ENCODE measurements at regions not wholly inside any gene's neighbourhood (a gene's known extent, or its start where the extent isn't known, plus 50 kb on each side); places are given as distances from the start of the nearest gene placed in this dataset.

GRCh38 chrX:22739276-22739675 is 260.5 kb upstream of the DDX53 start:
- H3K27ac ChIP-seq = no peak overlapping the region
- no peaks in the 10 kb centered on the region for H3K9me3 ChIP-seq
- DNase-seq = no peak
- H3K27me3 ChIP-seq = no peaks in the 10 kb centered on the region
- H3K4me3 ChIP-seq = no peak overlapping the region
- no peaks in the 10 kb centered on the region for H3K4me1 ChIP-seq
- no peak for TF ChIP-seq POLR2A (IDR thresholded peaks at IDR 0.05)
- no peak for TF ChIP-seq CTCF (IDR thresholded peaks at IDR 0.05)
- no peaks in the 10 kb centered on the region for H3K36me3 ChIP-seq
- intact Hi-C loops (cut with DNase I; ENCODE audit: low total_unique reads) = no loop called here

- intact Hi-C loops (cut with DNase I; ENCODE audit: low total_unique reads) = no loop called here
These were observed 258.9 kb upstream of the DDX53 start for GRCh38 chrX:22740836-22741235.

GRCh38 chrX:22742174-22742573 is 257.6 kb upstream of the DDX53 start:
- DNase-seq = no peak
- no peaks in the 10 kb centered on the region for H3K36me3 ChIP-seq
- no peaks in the 10 kb centered on the region for H3K4me1 ChIP-seq
- H3K27ac ChIP-seq = peak overlapping the region in 1 of 2 donors; percentile 4
- TF ChIP-seq POLR2A (IDR thresholded peaks at IDR 0.05) (no peak), CTCF (IDR thresholded peaks at IDR 0.05) (no peak)
- no peaks in the 10 kb centered on the region for H3K9me3 ChIP-seq
- intact Hi-C loops (cut with DNase I; ENCODE audit: low total_unique reads) = no loop called here
- H3K4me3 ChIP-seq = no peak overlapping the region
- H3K27me3 ChIP-seq = no peaks in the 10 kb centered on the region

More at GRCh38 chrX:22740836-22741235, 258.9 kb upstream of the DDX53 start:
- DNase-seq = no peak
- H3K9me3 ChIP-seq = no peaks in the 10 kb centered on the region
- no peaks in the 10 kb centered on the region for H3K27me3 ChIP-seq
- no peak overlapping the region for H3K27ac ChIP-seq
- H3K4me3 ChIP-seq = no peak overlapping the region
- TF ChIP-seq POLR2A (IDR thresholded peaks at IDR 0.05) (no peak), CTCF (IDR thresholded peaks at IDR 0.05) (no peak)
- H3K4me1 ChIP-seq = no peaks in the 10 kb centered on the region
- no peaks in the 10 kb centered on the region for H3K36me3 ChIP-seq

GRCh38 chrX:22746081-22746480 is 253.7 kb upstream of the DDX53 start:
- Histone ChIP-seq H3K27me3 (no peaks in the 10 kb centered on the region), H3K27ac (no peak overlapping the region), H3K4me3 (no peak overlapping the region), H3K36me3 (no peaks in the 10 kb centered on the region), H3K9me3 (no peaks in the 10 kb centered on the region), H3K4me1 (no peaks in the 10 kb centered on the region)
- DNase-seq = no peak
- intact Hi-C loops (cut with DNase I; ENCODE audit: low total_unique reads) = no loop called here
- TF ChIP-seq CTCF (IDR thresholded peaks at IDR 0.05) (no peak), POLR2A (IDR thresholded peaks at IDR 0.05) (no peak)

- Histone ChIP-seq H3K27ac (no peak overlapping the region), H3K4me1 (no peaks in the 10 kb centered on the region), H3K9me3 (no peaks in the 10 kb centered on the region), H3K36me3 (no peaks in the 10 kb centered on the region), H3K27me3 (no peaks in the 10 kb centered on the region), H3K4me3 (no peak overlapping the region)
- no peak for TF ChIP-seq POLR2A (IDR thresholded peaks at IDR 0.05)
- peak; percentile 41 to 57 (median 54) for TF ChIP-seq CTCF (IDR thresholded peaks at IDR 0.05)
- DNase-seq = peak; percentile 27 to 40
- intact Hi-C loops (cut with DNase I; ENCODE audit: low total_unique reads) = no loop called here
These were observed 251.4 kb upstream of the DDX53 start for GRCh38 chrX:22748093-22748999.

All from uterus (tissue), 3 donors.